GM06990 (cell line): ENCODE measurements at regions not wholly inside any gene's neighbourhood (a gene's known extent, or its start where the extent isn't known, plus 50 kb on each side); places are given as distances from the start of the nearest gene placed in this dataset.

Source experiments
- DNase-seq: peaks from one replicate; pipeline ENCODE4 v3.0.0-alpha.2; 2011; ENCODE audit not compliant: insufficient read length; ENCODE audit errors: extremely low read depth
- H3K27me3 ChIP-seq: replicated peaks from 2 replicates; pipeline ENCODE4 v1.6.0; 2011; ENCODE audit warnings: low read length; ENCODE audit not compliant: control insufficient read depth, insufficient read depth
- H3K36me3 ChIP-seq: 2 replicates; pipeline ENCODE4 v1.5.1; 2011; ENCODE audit warnings: low read length; ENCODE audit not compliant: control insufficient read depth, insufficient read depth
- H3K4me3 ChIP-seq: replicated peaks from 2 replicates; pipeline ENCODE4 v1.5.1; 2011; ENCODE audit warnings: low read depth, mild to moderate bottlenecking, control low read depth, low read length
- CTCF ChIP-seq: IDR thresholded peaks from 2 replicates; pipeline ENCODE4 v1.5.1; 2011; ENCODE audit warnings: low read length, control low read depth, mild to moderate bottlenecking, inconsistent platforms; ENCODE audit not compliant: insufficient read depth, poor library complexity, severe bottlenecking

- no peak overlapping the region for H3K4me3 ChIP-seq
- no peak for DNase-seq
- no peaks in the 10 kb centered on the region for H3K36me3 ChIP-seq
- no peak for TF ChIP-seq CTCF
- no peaks in the 10 kb centered on the region for H3K27me3 ChIP-seq
These were observed 50.0 kb upstream of the PDHA1 start for GRCh38 chrX:19293606-19294325.
